H9 (cell line): ENCODE measurements at regions not wholly inside any gene's neighbourhood (a gene's known extent, or its start where the extent isn't known, plus 50 kb on each side); places are given as distances from the start of the nearest gene placed in this dataset.

ENCODE experiments used
- DNase-seq: peaks from one replicate; pipeline ENCODE4 v3.0.0-alpha.2; 2017
- H2AFZ ChIP-seq: one replicate; pipeline ENCODE4 v1.6.1; 2013; ENCODE audit warnings: mild to moderate bottlenecking, low read length, control low read depth, moderate library complexity
- H2AK5ac ChIP-seq: 2 replicates; pipeline ENCODE4 v1.6.1; 2013; ENCODE audit warnings: low read length, control low read depth, mixed read lengths; ENCODE audit not compliant: insufficient read length
- H2BK120ac ChIP-seq: one replicate; pipeline ENCODE4 v1.6.1; 2013; ENCODE audit warnings: low read depth, mild to moderate bottlenecking, low read length, control low read depth, inconsistent platforms; ENCODE audit not compliant: poor library complexity, severe bottlenecking
- H2BK12ac ChIP-seq: 2 replicates; pipeline ENCODE4 v1.6.1; 2013; ENCODE audit warnings: low read length, control low read depth, mixed read lengths, low read depth; ENCODE audit not compliant: insufficient read length
- H2BK15ac ChIP-seq: 2 replicates; pipeline ENCODE4 v1.6.1; 2013; ENCODE audit warnings: low read depth, low read length, control low read depth
- H2BK20ac ChIP-seq: one replicate; pipeline ENCODE4 v1.6.1; 2013; ENCODE audit warnings: low read depth, mild to moderate bottlenecking, low read length, control low read depth, inconsistent platforms; ENCODE audit not compliant: poor library complexity, severe bottlenecking
- H2BK5ac ChIP-seq: 2 replicates; pipeline ENCODE4 v1.6.1; 2013; ENCODE audit warnings: low read length, control low read depth, mixed read lengths; ENCODE audit not compliant: insufficient read length
- H3K14ac ChIP-seq: 2 replicates; pipeline ENCODE4 v1.6.1; 2013; ENCODE audit warnings: low read length, control low read depth; ENCODE audit not compliant: insufficient read depth
- H3K18ac ChIP-seq: 2 replicates; pipeline ENCODE4 v1.6.1; 2013; ENCODE audit warnings: low read depth, mild to moderate bottlenecking, mixed read lengths, low read length, control low read depth; ENCODE audit not compliant: insufficient read length
- H3K23ac ChIP-seq: 2 replicates; pipeline ENCODE4 v1.6.1; 2013; ENCODE audit warnings: low read length, control low read depth, mixed read lengths, low read depth; ENCODE audit not compliant: insufficient read length
- H3K23me2 ChIP-seq: 2 replicates; pipeline ENCODE4 v1.6.1; 2013; ENCODE audit warnings: low read depth, mild to moderate bottlenecking, mixed read lengths, low read length, control low read depth; ENCODE audit not compliant: insufficient read length, poor library complexity, severe bottlenecking
- H3K27ac ChIP-seq: 2 replicates; pipeline ENCODE4 v1.5.1; 2013; ENCODE audit warnings: low read length, control low read depth, mixed read lengths, low read depth; ENCODE audit not compliant: insufficient read length
- H3K27me3 ChIP-seq: 2 replicates; pipeline ENCODE4 v1.6.1; 2013; ENCODE audit warnings: low read length, control low read depth, inconsistent platforms; ENCODE audit not compliant: insufficient read depth
- H3K4ac ChIP-seq: 2 replicates; pipeline ENCODE4 v1.6.1; 2013; ENCODE audit warnings: low read depth, mild to moderate bottlenecking, control low read depth, inconsistent platforms, low read length, moderate library complexity
- H3K4me1 ChIP-seq: 2 replicates; pipeline ENCODE4 v1.6.1; 2013; ENCODE audit warnings: low read length, control low read depth, inconsistent platforms; ENCODE audit not compliant: insufficient read depth
- H3K4me2 ChIP-seq: 2 replicates; pipeline ENCODE4 v1.6.1; 2013; ENCODE audit warnings: low read length, control low read depth, mixed read lengths; ENCODE audit not compliant: insufficient read length, insufficient read depth
- H3K56ac ChIP-seq: 2 replicates; pipeline ENCODE4 v1.6.1; 2013; ENCODE audit warnings: low read depth, mild to moderate bottlenecking, mixed read lengths, low read length, control low read depth; ENCODE audit not compliant: insufficient read length
- H3K79me1 ChIP-seq: 2 replicates; pipeline ENCODE4 v1.6.1; 2013; ENCODE audit warnings: low read depth, mild to moderate bottlenecking, moderate library complexity, low read length, control low read depth, inconsistent platforms; ENCODE audit not compliant: insufficient read depth, poor library complexity, severe bottlenecking
- H3K79me2 ChIP-seq: 2 replicates; pipeline ENCODE4 v1.6.1; 2013; ENCODE audit warnings: low read length, control low read depth, inconsistent platforms; ENCODE audit not compliant: insufficient read depth
- H3K9ac ChIP-seq: 2 replicates; pipeline ENCODE4 v1.6.1; 2013; ENCODE audit warnings: low read length, control low read depth, mixed read lengths; ENCODE audit not compliant: insufficient read length; ENCODE audit errors: extremely low read depth
- H3K9me3 ChIP-seq: one replicate; pipeline ENCODE4 v1.6.1; 2013; ENCODE audit warnings: low read depth, low read length, inconsistent platforms; ENCODE audit not compliant: control insufficient read depth
- H3T11ph ChIP-seq: one replicate; pipeline ENCODE4 v1.6.1; 2013; ENCODE audit warnings: mild to moderate bottlenecking, low read length, control low read depth, inconsistent platforms
- H4K20me1 ChIP-seq: one replicate; pipeline ENCODE4 v1.6.1; 2013; ENCODE audit not compliant: control insufficient read depth, insufficient read length, insufficient read depth
- H4K5ac ChIP-seq: 2 replicates; pipeline ENCODE4 v1.6.1; 2013; ENCODE audit warnings: low read depth, mild to moderate bottlenecking, mixed read lengths, low read length, control low read depth; ENCODE audit not compliant: insufficient read length
- H4K8ac ChIP-seq: replicated peaks from 2 replicates; pipeline ENCODE4 v1.6.1; 2013; ENCODE audit warnings: low read length, control low read depth, mixed read lengths, low read depth; ENCODE audit not compliant: insufficient read length
- H4K91ac ChIP-seq: 2 replicates; pipeline ENCODE4 v1.6.1; 2013; ENCODE audit warnings: low read depth, mild to moderate bottlenecking, moderate library complexity, mixed read lengths, low read length, control low read depth; ENCODE audit not compliant: insufficient read length
- H3K27ac Mint-ChIP-seq, 3 experiments: 2 replicates in 2 of 3; 3 replicates in 1 of 3; pipeline ENCODE4 v1.8.0; 2020 to 2021; ENCODE audit warnings: mixed read lengths in 3 of 3, mild to moderate bottlenecking in 1 of 3, moderate library complexity in 1 of 3
- H3K27me3 Mint-ChIP-seq: 2 replicates; pipeline ENCODE4 v1.8.0; 2021; ENCODE audit warnings: low read depth, mild to moderate bottlenecking, moderate library complexity, mixed read lengths
- H3K36me3 Mint-ChIP-seq, 3 experiments: 2 replicates in 2 of 3; 3 replicates in 1 of 3; pipeline ENCODE4 v1.8.0; 2020 to 2021; ENCODE audit warnings: low read depth in 3 of 3, mixed read lengths in 3 of 3; ENCODE audit not compliant: insufficient read depth in 1 of 3
- H3K4me1 Mint-ChIP-seq, 2 experiments: 2 replicates each; pipeline ENCODE4 v1.8.0; 2020; ENCODE audit warnings: mixed read lengths in 2 of 2
- H3K4me3 Mint-ChIP-seq, 2 experiments: 2 replicates in 1 of 2; 3 replicates in 1 of 2; pipeline ENCODE4 v1.8.0; 2020 to 2021; ENCODE audit warnings: mild to moderate bottlenecking in 2 of 2, mixed read lengths in 2 of 2, moderate library complexity in 1 of 2
- H3K9me3 Mint-ChIP-seq, 2 experiments: 2 replicates in 1 of 2; 3 replicates in 1 of 2; pipeline ENCODE4 v1.8.0; 2020; ENCODE audit warnings: mild to moderate bottlenecking in 2 of 2, mixed read lengths in 2 of 2, moderate library complexity in 1 of 2
- WGBS: extraction: QIAGEN DNeasy Blood & Tissue Kit; methylation state at CpG from one replicate; pipeline ENCODE4 v1.1.7; 2013; ENCODE audit warnings: missing lambda C conversion rate, low lambda C conversion rate, mixed read lengths; ENCODE audit not compliant: insufficient read length; ENCODE audit errors: extremely low coverage; 5-methylcytosine and 5-hydroxymethylcytosine counted together
- TF ChIP-seq, protein P1 (sequence below): fragments of 200-600 bp; sonication (generic); conservative IDR thresholded peaks from 3 replicates; pipeline ENCODE4 v1.8.0; 2021; ENCODE audit warnings: antibody characterized with exemption, mild to moderate bottlenecking

DNA sequence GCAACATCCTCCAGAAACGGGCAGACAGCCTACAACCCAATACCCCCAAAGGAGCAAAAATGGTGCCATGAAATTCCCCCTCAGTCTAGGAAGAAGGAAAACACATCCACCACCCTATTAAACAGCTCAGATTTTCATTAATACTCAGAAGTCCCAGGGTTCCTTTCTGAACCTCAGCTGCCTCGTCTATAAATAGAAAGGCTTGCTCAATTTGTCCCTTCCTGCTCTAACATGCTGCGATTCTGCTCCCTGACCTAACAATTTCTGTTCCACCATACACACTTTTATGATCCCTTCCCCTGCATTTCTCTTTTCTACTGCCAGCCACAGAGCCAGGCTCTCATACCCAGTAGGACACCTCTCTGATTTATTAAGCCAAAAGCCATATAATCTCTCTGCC is 68.1 kb downstream of the MTERF1 start:
- no peak overlapping the region for H3K4me2 ChIP-seq
- TF ChIP-seq, protein P1, sequence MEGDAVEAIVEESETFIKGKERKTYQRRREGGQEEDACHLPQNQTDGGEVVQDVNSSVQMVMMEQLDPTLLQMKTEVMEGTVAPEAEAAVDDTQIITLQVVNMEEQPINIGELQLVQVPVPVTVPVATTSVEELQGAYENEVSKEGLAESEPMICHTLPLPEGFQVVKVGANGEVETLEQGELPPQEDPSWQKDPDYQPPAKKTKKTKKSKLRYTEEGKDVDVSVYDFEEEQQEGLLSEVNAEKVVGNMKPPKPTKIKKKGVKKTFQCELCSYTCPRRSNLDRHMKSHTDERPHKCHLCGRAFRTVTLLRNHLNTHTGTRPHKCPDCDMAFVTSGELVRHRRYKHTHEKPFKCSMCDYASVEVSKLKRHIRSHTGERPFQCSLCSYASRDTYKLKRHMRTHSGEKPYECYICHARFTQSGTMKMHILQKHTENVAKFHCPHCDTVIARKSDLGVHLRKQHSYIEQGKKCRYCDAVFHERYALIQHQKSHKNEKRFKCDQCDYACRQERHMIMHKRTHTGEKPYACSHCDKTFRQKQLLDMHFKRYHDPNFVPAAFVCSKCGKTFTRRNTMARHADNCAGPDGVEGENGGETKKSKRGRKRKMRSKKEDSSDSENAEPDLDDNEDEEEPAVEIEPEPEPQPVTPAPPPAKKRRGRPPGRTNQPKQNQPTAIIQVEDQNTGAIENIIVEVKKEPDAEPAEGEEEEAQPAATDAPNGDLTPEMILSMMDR: no peak
- no peak overlapping the region for H3K56ac ChIP-seq
- no peak overlapping the region for H2BK12ac ChIP-seq
- no peaks in the 10 kb centered on the region; the same call in 1 of the 2 replicates for H3K27me3 Mint-ChIP-seq
- no peaks in the 10 kb centered on the region for H3K4me1 ChIP-seq
- H2AFZ ChIP-seq: no peak overlapping the region
- no peak overlapping the region for H3K4me3 Mint-ChIP-seq
- no peak overlapping the region for H2BK15ac ChIP-seq
- H3K79me1 ChIP-seq: no peaks in the 10 kb centered on the region
- H3K23ac ChIP-seq: no peak overlapping the region
- no peak overlapping the region for H3T11ph ChIP-seq
- no peaks in the 10 kb centered on the region for H3K79me2 ChIP-seq
- DNase-seq: no peak
- H3K27me3 ChIP-seq: no peaks in the 10 kb centered on the region
- no peak overlapping the region for H3K4ac ChIP-seq
- H4K5ac ChIP-seq: no peak overlapping the region
- no peak overlapping the region for H2BK5ac ChIP-seq
- H2BK20ac ChIP-seq: no peak overlapping the region
- no peaks in the 10 kb centered on the region for H4K20me1 ChIP-seq
- no peak overlapping the region for H3K9ac ChIP-seq
- H3K9me3 ChIP-seq: no peaks in the 10 kb centered on the region
- H3K9me3 Mint-ChIP-seq: no peaks in the 10 kb centered on the region; a peak in 1 of 5 replicates
- H3K18ac ChIP-seq: no peak overlapping the region
- no peaks in the 10 kb centered on the region for H3K23me2 ChIP-seq
- H4K91ac ChIP-seq: no peak overlapping the region
- no CpG with 5 or more reads among the region's 3 CpGs for WGBS
- H3K36me3 Mint-ChIP-seq: no peaks in the 10 kb centered on the region
- H3K27ac ChIP-seq: no peak overlapping the region
- no peak overlapping the region for H2AK5ac ChIP-seq
- H3K14ac ChIP-seq: no peak overlapping the region
- no peak overlapping the region for H2BK120ac ChIP-seq
- no peaks in the 10 kb centered on the region for H3K4me1 Mint-ChIP-seq
- H3K27ac Mint-ChIP-seq: no peak overlapping the region
- H4K8ac ChIP-seq: no peak overlapping the region
